ENCODE measurements at regions not wholly inside any gene's neighbourhood (a gene's known extent, or its start where the extent isn't known, plus 50 kb on each side); places are given as distances from the start of the nearest gene placed in this dataset.

DNA sequence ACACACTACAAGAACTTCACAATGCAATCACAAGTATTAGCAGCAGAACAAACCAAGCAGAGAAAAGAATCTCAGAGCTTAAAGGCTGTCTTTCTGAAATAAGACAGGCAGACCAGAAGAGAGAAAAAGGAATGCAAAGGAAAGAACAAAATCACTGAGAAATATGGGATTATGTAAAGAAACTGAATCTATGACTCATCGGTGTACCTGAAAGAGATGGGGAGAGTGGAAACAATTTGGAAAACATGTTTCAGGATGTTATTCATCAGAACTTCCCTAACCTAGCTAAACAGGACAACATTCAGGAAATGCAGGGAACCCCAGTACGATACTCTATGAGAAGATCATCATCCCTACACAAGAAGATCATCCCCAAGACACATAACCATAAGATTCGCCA is 499.0 kb upstream of the CHAC2 start:
- H3K4me3 ChIP-seq (ENCODE audit: low read depth in 1 of 2, low read length in 1 of 2) = no peak overlapping the region
- no peaks in the 10 kb centered on the region for H3K27me3 ChIP-seq
- TF ChIP-seq, protein P1, sequence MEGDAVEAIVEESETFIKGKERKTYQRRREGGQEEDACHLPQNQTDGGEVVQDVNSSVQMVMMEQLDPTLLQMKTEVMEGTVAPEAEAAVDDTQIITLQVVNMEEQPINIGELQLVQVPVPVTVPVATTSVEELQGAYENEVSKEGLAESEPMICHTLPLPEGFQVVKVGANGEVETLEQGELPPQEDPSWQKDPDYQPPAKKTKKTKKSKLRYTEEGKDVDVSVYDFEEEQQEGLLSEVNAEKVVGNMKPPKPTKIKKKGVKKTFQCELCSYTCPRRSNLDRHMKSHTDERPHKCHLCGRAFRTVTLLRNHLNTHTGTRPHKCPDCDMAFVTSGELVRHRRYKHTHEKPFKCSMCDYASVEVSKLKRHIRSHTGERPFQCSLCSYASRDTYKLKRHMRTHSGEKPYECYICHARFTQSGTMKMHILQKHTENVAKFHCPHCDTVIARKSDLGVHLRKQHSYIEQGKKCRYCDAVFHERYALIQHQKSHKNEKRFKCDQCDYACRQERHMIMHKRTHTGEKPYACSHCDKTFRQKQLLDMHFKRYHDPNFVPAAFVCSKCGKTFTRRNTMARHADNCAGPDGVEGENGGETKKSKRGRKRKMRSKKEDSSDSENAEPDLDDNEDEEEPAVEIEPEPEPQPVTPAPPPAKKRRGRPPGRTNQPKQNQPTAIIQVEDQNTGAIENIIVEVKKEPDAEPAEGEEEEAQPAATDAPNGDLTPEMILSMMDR (IDR thresholded peaks at IDR 0.05) = no peak
- H3K27ac ChIP-seq = no peak overlapping the region
- H3K4me1 ChIP-seq (ENCODE audit: control insufficient read depth in 1 of 2, insufficient read depth in 1 of 2, low read depth in 1 of 2, low read length in 1 of 2) = no peaks in the 10 kb centered on the region
- H3K9me3 ChIP-seq = no peaks in the 10 kb centered on the region
- no peaks in the 10 kb centered on the region for H3K36me3 ChIP-seq

DNA sequence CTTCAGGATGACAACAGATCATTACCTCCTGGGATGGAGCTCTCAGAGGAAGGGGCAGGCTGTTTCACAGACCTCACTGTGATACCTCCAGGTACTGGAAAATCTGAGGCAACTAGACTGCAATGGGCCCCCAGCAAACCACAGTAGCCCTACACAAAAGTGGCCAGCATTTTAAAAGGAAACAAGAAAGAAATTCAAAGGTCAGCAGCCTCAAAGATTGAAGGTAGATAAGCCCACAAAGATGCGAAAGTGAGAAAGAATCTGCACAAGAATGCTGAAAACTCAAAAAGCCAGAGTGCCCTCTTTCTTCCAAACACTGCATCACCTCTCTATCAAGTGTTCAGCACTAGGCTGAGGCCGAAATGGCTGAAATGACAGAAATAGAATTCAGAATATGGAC is 499.5 kb upstream of the CHAC2 start:
- H3K4me1 ChIP-seq (ENCODE audit: control insufficient read depth in 1 of 2, insufficient read depth in 1 of 2, low read depth in 1 of 2, low read length in 1 of 2) = no peaks in the 10 kb centered on the region
- no peak overlapping the region for H3K27ac ChIP-seq
- no peaks in the 10 kb centered on the region for H3K9me3 ChIP-seq
- H3K36me3 ChIP-seq = no peaks in the 10 kb centered on the region
- no peaks in the 10 kb centered on the region for H3K27me3 ChIP-seq
- no peak overlapping the region for H3K4me3 ChIP-seq (ENCODE audit: low read depth in 1 of 2, low read length in 1 of 2)
- TF ChIP-seq, protein P1 (IDR thresholded peaks at IDR 0.05) = no peak

DNA sequence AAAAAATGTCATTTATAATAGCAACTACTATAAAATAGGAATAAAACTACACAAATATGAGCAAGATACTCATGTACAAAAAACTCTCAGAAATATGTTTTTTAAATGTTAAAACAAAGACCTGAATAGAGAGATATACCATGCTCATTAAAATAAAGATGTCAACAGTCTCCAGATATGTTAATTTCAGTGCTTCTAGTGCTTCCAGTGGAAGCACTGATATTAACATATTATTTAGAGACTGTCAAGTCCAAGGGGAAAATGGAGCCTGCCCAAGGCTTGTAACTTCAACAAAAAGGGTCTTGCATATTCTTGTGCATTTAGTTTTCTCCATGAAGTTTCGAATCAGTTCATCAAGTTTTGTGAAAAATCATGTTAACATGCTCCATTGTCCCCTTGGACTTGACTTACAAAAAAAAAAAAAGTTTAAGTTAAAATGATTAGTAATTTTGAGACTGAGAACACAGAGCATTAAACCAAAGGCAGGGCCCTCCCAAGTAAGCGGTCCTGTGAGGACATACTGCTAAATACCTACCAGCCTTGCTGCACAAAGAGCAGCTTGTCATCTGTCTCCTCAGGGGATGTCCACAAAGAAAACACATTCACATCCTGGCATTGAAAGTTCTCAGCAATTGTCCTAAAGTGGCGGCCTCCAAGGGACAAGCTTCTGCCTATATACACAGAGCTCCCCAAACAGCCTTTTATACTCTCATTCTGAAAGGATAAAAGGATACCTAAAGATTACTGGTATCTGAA is 501.9 kb upstream of the CHAC2 start:
- Histone ChIP-seq H3K9me3 (no peaks in the 10 kb centered on the region), H3K36me3 (no peaks in the 10 kb centered on the region), H3K4me3 (ENCODE audit: low read depth in 1 of 2, low read length in 1 of 2) (no peak overlapping the region), H3K27ac (no peak overlapping the region), H3K4me1 (ENCODE audit: control insufficient read depth in 1 of 2, insufficient read depth in 1 of 2, low read depth in 1 of 2, low read length in 1 of 2) (no peaks in the 10 kb centered on the region), H3K27me3 (no peaks in the 10 kb centered on the region)
- TF ChIP-seq, protein P1 (IDR thresholded peaks at IDR 0.05) = no peak

DNA sequence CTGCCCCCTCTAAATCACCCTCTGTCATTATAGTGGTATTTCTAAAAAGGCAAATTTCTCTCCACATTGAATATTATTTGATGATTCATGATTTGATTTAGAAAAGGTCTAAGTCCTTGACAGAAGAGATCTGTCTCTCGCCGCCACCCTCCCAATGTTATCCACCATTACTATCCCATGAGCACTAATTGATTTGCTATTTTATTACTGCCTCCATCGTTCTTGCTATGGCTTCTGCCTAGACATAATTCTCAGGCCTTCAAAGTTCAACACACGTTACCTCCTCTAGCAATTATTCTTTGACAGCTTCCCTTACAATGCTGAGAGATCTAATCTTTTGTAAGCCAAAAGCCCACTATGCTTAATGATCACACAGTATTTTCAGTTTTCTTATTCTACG is 507.0 kb upstream of the CHAC2 start:
- TF ChIP-seq, protein P1 (IDR thresholded peaks at IDR 0.05) = no peak
- no peaks in the 10 kb centered on the region for H3K4me1 ChIP-seq (ENCODE audit: control insufficient read depth in 1 of 2, insufficient read depth in 1 of 2, low read depth in 1 of 2, low read length in 1 of 2)
- H3K27me3 ChIP-seq = no peaks in the 10 kb centered on the region
- H3K4me3 ChIP-seq (ENCODE audit: low read depth in 1 of 2, low read length in 1 of 2) = no peak overlapping the region
- H3K27ac ChIP-seq = no peak overlapping the region
- no peaks in the 10 kb centered on the region for H3K36me3 ChIP-seq
- H3K9me3 ChIP-seq = no peaks in the 10 kb centered on the region

DNA sequence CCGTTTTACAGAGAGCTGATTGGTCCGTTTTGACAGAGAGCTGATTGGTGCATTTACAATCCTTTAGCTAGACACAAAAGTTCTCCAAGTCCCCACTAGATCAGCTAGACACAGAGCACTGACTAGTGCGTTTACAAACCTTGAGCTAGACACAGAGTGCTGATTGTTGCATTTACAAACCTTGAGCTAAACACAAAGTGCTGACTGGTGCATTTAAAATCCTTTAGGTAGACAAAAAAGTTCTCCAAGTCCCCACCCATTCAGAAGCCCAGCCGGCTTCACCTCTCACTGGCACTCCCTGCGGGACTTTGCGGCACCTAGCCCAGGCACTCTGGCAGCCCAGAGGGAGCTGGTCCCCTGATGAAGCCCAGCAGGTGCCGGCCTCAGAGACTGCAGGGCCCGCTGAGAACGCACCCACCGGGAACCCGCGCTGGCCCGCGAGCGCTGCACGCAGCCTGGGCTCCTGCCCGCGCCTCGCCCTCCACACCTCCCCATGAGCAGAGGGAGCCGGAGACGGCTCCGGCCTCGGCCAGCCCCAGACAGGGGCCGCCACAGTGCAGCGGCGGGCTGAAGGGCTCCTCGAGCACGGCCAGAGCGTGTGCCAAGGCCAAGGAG is 508.1 kb upstream of the CHAC2 start:
- Histone ChIP-seq H3K27me3 (no peaks in the 10 kb centered on the region), H3K36me3 (no peaks in the 10 kb centered on the region), H3K27ac (no peak overlapping the region), H3K9me3 (no peaks in the 10 kb centered on the region), H3K4me1 (ENCODE audit: control insufficient read depth in 1 of 2, insufficient read depth in 1 of 2, low read depth in 1 of 2, low read length in 1 of 2) (no peaks in the 10 kb centered on the region), H3K4me3 (ENCODE audit: low read depth in 1 of 2, low read length in 1 of 2) (no peak overlapping the region)
- TF ChIP-seq, protein P1 (IDR thresholded peaks at IDR 0.05) = no peak
